ENCODE measurements at regions not wholly inside any gene's neighbourhood (a gene's known extent, or its start where the extent isn't known, plus 50 kb on each side); places are given as distances from the start of the nearest gene placed in this dataset.
A peak's percentile ranks its signal among the peaks of the same experiment; 100 is the strongest.

DNA sequence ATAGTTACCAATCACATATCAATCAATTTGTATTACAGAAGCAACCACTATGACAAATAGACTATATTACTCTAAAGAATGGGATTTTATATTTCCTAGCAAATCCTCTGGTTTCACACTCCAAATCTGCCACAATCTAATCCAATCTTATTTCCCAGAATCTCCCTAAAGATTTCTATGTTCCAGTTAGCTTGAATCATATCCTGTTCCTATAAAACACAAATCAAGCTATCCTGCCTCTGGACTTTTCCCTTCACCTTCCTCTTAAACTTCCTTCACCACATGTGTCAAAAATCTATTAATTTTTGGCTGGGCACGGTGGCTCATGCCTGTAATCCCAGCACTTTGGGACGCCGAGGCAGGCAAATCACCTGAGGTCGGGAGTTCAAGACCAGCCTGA is 50.0 kb downstream of the PIK3C2A start:
- ChIA-PET CTCF (no interaction called here), POLR2A (no interaction called here)
- H3K36me3 Mint-ChIP-seq = peaks cover 29% of the 10 kb centered on the region
- ATAC-seq (replicated peaks in 1 of 4) (no peak), DNase-seq (no peak)
- H3K9me3 Mint-ChIP-seq = no peaks in the 10 kb centered on the region
- Histone ChIP-seq H3K27ac (ENCODE audit: low read length) (no peak overlapping the region), H3K9me3 (no peaks in the 10 kb centered on the region), H3K4me1 (ENCODE audit: control insufficient read depth in 1 of 2, extremely low read depth in 1 of 2, insufficient read depth in 2 of 2, low read length in 2 of 2) (peaks cover 11 to 12% of the 10 kb centered on the region in 2 experiments), H3K36me3 (ENCODE audit: control insufficient read depth in 2 of 2, extremely low read depth in 1 of 2, insufficient read depth in 1 of 2, low read length in 1 of 2) (peaks cover 0 to 4% of the 10 kb centered on the region in 2 donors), H3K27me3 (replicated peaks in 1 of 2; ENCODE audit: control insufficient read depth in 2 of 2, extremely low read depth in 1 of 2, insufficient read depth in 2 of 2, low read length in 1 of 2) (no peaks in the 10 kb centered on the region), H3K4me3 (ENCODE audit: control insufficient read depth in 1 of 2, extremely low read depth in 1 of 2, low read length in 1 of 2) (no peak overlapping the region)
- H3K27ac Mint-ChIP-seq = no peak overlapping the region
- H3K27me3 Mint-ChIP-seq = no peaks in the 10 kb centered on the region
- H3K4me3 Mint-ChIP-seq = no peak overlapping the region
- 86% methylated on average over 1 of the region's 4 CpGs for WGBS (ENCODE audit: insufficient coverage)
- peaks cover 46 to 51% (median 48%) of the 10 kb centered on the region in 3 donors for H3K4me1 Mint-ChIP-seq

- Mint-ChIP-seq H3K36me3 (peaks cover 32% of the 10 kb centered on the region), H3K4me3 (no peak overlapping the region), H3K27ac (no peak overlapping the region), H3K27me3 (no peaks in the 10 kb centered on the region), H3K4me1 (peaks cover 31 to 36% (median 34%) of the 10 kb centered on the region in 3 donors), H3K9me3 (no peaks in the 10 kb centered on the region)
- peaks cover 0 to 4% of the 10 kb centered on the region in 2 donors for H3K36me3 ChIP-seq (ENCODE audit: control insufficient read depth in 2 of 2, extremely low read depth in 1 of 2, insufficient read depth in 1 of 2, low read length in 1 of 2)
- H3K9me3 ChIP-seq = no peaks in the 10 kb centered on the region
- no peak overlapping the region for H3K4me3 ChIP-seq (ENCODE audit: control insufficient read depth in 1 of 2, extremely low read depth in 1 of 2, low read length in 1 of 2)
- no peak for ATAC-seq (replicated peaks in 1 of 4)
- CTCF ChIA-PET = no interaction called here
- POLR2A ChIA-PET = no interaction called here
- H3K27me3 ChIP-seq (replicated peaks in 1 of 2; ENCODE audit: control insufficient read depth in 2 of 2, extremely low read depth in 1 of 2, insufficient read depth in 2 of 2, low read length in 1 of 2) = no peaks in the 10 kb centered on the region
- no peak overlapping the region for H3K27ac ChIP-seq (ENCODE audit: low read length)
- 100% methylated on average over 1 of the region's 2 CpGs for WGBS (ENCODE audit: insufficient coverage)
- H3K4me1 ChIP-seq (ENCODE audit: control insufficient read depth in 1 of 2, extremely low read depth in 1 of 2, insufficient read depth in 2 of 2, low read length in 2 of 2) = peaks cover 0 to 6% of the 10 kb centered on the region in 2 experiments
- no peak for DNase-seq
These were observed 51.5 kb downstream of the PIK3C2A start for GRCh38 chr11:17156283-17156682.

GRCh38 chr11:17154409-17155159 is 53.2 kb downstream of the PIK3C2A start:
- Mint-ChIP-seq H3K9me3 (no peaks in the 10 kb centered on the region), H3K4me3 (no peak overlapping the region), H3K27me3 (no peaks in the 10 kb centered on the region), H3K4me1 (peaks cover 15 to 24% (median 18%) of the 10 kb centered on the region in 3 donors), H3K27ac (peak overlapping the region in 1 of 2 donors; percentile 50), H3K36me3 (peaks cover 32% of the 10 kb centered on the region)
- WGBS (ENCODE audit: insufficient coverage) = no CpG with 5 or more reads among the region's 1 CpG
- H3K4me3 ChIP-seq (ENCODE audit: control insufficient read depth in 1 of 2, extremely low read depth in 1 of 2, low read length in 1 of 2) = no peak overlapping the region
- ATAC-seq (replicated peaks in 1 of 4) = no peak
- ChIA-PET CTCF (no interaction called here), POLR2A (interaction anchor here in 1 of 2 donors (0.6 kb wide), 1 partner anchor 180 kb away, joined by 3 read pairs; no protein-coding TSS in a partner anchor)
- H3K27me3 ChIP-seq (replicated peaks in 1 of 2; ENCODE audit: control insufficient read depth in 2 of 2, extremely low read depth in 1 of 2, insufficient read depth in 2 of 2, low read length in 1 of 2) = no peaks in the 10 kb centered on the region
- peaks cover 0 to 10% of the 10 kb centered on the region in 2 donors for H3K36me3 ChIP-seq (ENCODE audit: control insufficient read depth in 2 of 2, extremely low read depth in 1 of 2, insufficient read depth in 1 of 2, low read length in 1 of 2)
- DNase-seq = no peak
- no peak overlapping the region for H3K27ac ChIP-seq (ENCODE audit: low read length)
- no peaks in the 10 kb centered on the region for H3K9me3 ChIP-seq
- H3K4me1 ChIP-seq (ENCODE audit: control insufficient read depth in 1 of 2, extremely low read depth in 1 of 2, insufficient read depth in 2 of 2, low read length in 2 of 2) = no peaks in the 10 kb centered on the region

DNA sequence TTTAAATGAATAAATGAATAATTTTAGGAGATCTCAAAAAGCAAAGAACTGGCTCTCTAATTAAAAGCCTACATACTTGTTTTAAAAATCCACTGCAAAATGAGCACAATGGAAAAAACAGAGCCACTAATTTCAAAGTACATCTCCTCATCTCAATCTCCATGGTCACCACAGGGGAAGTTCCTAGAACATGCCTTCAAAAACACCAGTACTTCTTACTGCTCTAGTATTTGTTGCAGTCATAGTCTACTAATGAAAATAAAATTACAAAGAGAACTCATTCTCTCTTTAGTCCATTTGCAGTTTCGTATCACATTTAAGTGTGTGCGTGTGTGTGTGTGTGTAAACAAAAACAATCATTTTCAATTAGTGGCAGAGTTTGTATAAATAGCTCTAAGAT is 54.0 kb downstream of the PIK3C2A start:
- DNase-seq = no peak
- Mint-ChIP-seq H3K4me3 (no peak overlapping the region), H3K27ac (no peak overlapping the region), H3K9me3 (no peaks in the 10 kb centered on the region), H3K4me1 (peaks cover 7 to 21% (median 14%) of the 10 kb centered on the region in 3 donors), H3K27me3 (no peaks in the 10 kb centered on the region), H3K36me3 (peaks cover 32% of the 10 kb centered on the region)
- no peak for ATAC-seq (replicated peaks in 1 of 4)
- Histone ChIP-seq H3K9me3 (no peaks in the 10 kb centered on the region), H3K4me1 (ENCODE audit: control insufficient read depth in 1 of 2, extremely low read depth in 1 of 2, insufficient read depth in 2 of 2, low read length in 2 of 2) (no peaks in the 10 kb centered on the region), H3K27ac (ENCODE audit: low read length) (no peak overlapping the region), H3K4me3 (ENCODE audit: control insufficient read depth in 1 of 2, extremely low read depth in 1 of 2, low read length in 1 of 2) (no peak overlapping the region), H3K36me3 (ENCODE audit: control insufficient read depth in 2 of 2, extremely low read depth in 1 of 2, insufficient read depth in 1 of 2, low read length in 1 of 2) (peaks cover 0 to 10% of the 10 kb centered on the region in 2 donors), H3K27me3 (replicated peaks in 1 of 2; ENCODE audit: control insufficient read depth in 2 of 2, extremely low read depth in 1 of 2, insufficient read depth in 2 of 2, low read length in 1 of 2) (no peaks in the 10 kb centered on the region)
- WGBS (ENCODE audit: insufficient coverage) = no CpG with 5 or more reads among the region's 2 CpGs
- ChIA-PET POLR2A (interaction anchor here in 1 of 2 donors (0.6 kb wide), 1 partner anchor 181 kb away, joined by 3 read pairs; no protein-coding TSS in a partner anchor), CTCF (interaction anchor here in 1 of 2 donors (0.5 kb wide), 1 partner anchor 72 kb away, joined by 3 read pairs; no protein-coding TSS in a partner anchor)

DNA sequence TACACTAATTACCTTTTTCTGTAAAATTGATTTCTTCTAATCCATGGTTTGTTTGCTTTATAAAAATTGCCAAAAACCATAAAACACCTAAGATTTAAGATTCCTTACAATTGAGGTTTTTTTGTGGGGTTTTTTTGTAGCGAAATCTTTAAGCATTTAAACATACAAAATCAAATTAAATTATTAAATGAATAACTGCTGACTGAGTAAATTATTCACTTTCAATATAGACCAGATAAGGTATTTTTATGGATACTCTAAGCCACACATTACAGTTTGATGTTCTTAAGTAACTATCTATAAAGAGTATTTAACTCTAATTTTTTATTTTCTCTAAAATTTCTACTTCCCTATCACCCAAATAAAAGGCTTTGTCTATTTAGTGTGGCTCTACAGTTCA is 55.5 kb downstream of the PIK3C2A start:
- ChIA-PET CTCF (no interaction called here), POLR2A (no interaction called here)
- WGBS (ENCODE audit: insufficient coverage) = no CpG with 5 or more reads among the region's 1 CpG
- no peaks in the 10 kb centered on the region for H3K27me3 Mint-ChIP-seq
- H3K4me1 Mint-ChIP-seq = peaks cover 6 to 17% (median 13%) of the 10 kb centered on the region in 3 donors
- no peak overlapping the region for H3K27ac Mint-ChIP-seq
- peaks cover 33% of the 10 kb centered on the region for H3K36me3 Mint-ChIP-seq
- Histone ChIP-seq H3K9me3 (no peaks in the 10 kb centered on the region), H3K27ac (ENCODE audit: low read length) (no peak overlapping the region), H3K4me3 (ENCODE audit: control insufficient read depth in 1 of 2, extremely low read depth in 1 of 2, low read length in 1 of 2) (no peak overlapping the region), H3K27me3 (replicated peaks in 1 of 2; ENCODE audit: control insufficient read depth in 2 of 2, extremely low read depth in 1 of 2, insufficient read depth in 2 of 2, low read length in 1 of 2) (no peaks in the 10 kb centered on the region), H3K4me1 (ENCODE audit: control insufficient read depth in 1 of 2, extremely low read depth in 1 of 2, insufficient read depth in 2 of 2, low read length in 2 of 2) (no peaks in the 10 kb centered on the region), H3K36me3 (ENCODE audit: control insufficient read depth in 2 of 2, extremely low read depth in 1 of 2, insufficient read depth in 1 of 2, low read length in 1 of 2) (peaks cover 0 to 12% of the 10 kb centered on the region in 2 donors)
- DNase-seq = no peak
- H3K4me3 Mint-ChIP-seq = no peak overlapping the region
- no peak for ATAC-seq (replicated peaks in 1 of 4)
- no peaks in the 10 kb centered on the region for H3K9me3 Mint-ChIP-seq

DNA sequence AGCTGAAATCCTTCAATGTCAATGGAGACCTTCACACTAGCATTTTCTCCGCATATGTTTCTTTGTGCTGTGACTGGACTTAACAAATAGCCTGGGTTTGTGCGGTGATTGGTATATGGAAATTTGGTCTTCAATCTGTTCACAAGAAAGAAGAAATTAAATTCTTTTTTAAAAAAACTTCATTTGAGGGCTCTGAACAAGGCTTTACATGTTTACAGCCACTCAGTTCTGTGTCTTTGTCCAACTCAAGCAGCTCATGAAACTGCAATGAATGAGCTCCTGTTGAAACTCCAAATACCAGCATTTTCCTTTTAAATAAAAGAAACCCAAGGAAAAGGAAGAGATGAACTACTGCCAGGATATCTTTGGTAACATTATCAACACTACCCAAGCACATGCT is 57.3 kb downstream of the PIK3C2A start:
- Mint-ChIP-seq H3K36me3 (peaks cover 37% of the 10 kb centered on the region), H3K4me3 (no peak overlapping the region), H3K27me3 (no peaks in the 10 kb centered on the region), H3K4me1 (peaks cover 6 to 11% (median 7%) of the 10 kb centered on the region in 3 donors), H3K9me3 (no peaks in the 10 kb centered on the region), H3K27ac (no peak overlapping the region)
- H3K9me3 ChIP-seq = no peaks in the 10 kb centered on the region
- ChIA-PET CTCF (no interaction called here), POLR2A (interaction anchor here in 1 of 2 donors (0.7 kb wide), 1 partner anchor 14 kb away, joined by 3 read pairs; no protein-coding TSS in a partner anchor)
- no peak for DNase-seq
- no peak overlapping the region for H3K27ac ChIP-seq (ENCODE audit: low read length)
- ATAC-seq (replicated peaks in 1 of 4) = no peak
- H3K4me3 ChIP-seq (ENCODE audit: control insufficient read depth in 1 of 2, extremely low read depth in 1 of 2, low read length in 1 of 2) = no peak overlapping the region
- H3K36me3 ChIP-seq (ENCODE audit: control insufficient read depth in 2 of 2, extremely low read depth in 1 of 2, insufficient read depth in 1 of 2, low read length in 1 of 2) = peaks cover 0 to 15% of the 10 kb centered on the region in 2 donors
- H3K4me1 ChIP-seq (ENCODE audit: control insufficient read depth in 1 of 2, extremely low read depth in 1 of 2, insufficient read depth in 2 of 2, low read length in 2 of 2) = no peaks in the 10 kb centered on the region
- WGBS (ENCODE audit: insufficient coverage) = no CpG with 5 or more reads among the region's 2 CpGs
- H3K27me3 ChIP-seq (replicated peaks in 1 of 2; ENCODE audit: control insufficient read depth in 2 of 2, extremely low read depth in 1 of 2, insufficient read depth in 2 of 2, low read length in 1 of 2) = no peaks in the 10 kb centered on the region
